ENCODE measurements at regions not wholly inside any gene's neighbourhood (a gene's known extent, or its start where the extent isn't known, plus 50 kb on each side); places are given as distances from the start of the nearest gene placed in this dataset.
"Not testable (repeated sequence)": the region's sequence is repeated elsewhere in the genome, so short reads cannot be mapped to it uniquely, and the experiment has no call there.

DNA sequence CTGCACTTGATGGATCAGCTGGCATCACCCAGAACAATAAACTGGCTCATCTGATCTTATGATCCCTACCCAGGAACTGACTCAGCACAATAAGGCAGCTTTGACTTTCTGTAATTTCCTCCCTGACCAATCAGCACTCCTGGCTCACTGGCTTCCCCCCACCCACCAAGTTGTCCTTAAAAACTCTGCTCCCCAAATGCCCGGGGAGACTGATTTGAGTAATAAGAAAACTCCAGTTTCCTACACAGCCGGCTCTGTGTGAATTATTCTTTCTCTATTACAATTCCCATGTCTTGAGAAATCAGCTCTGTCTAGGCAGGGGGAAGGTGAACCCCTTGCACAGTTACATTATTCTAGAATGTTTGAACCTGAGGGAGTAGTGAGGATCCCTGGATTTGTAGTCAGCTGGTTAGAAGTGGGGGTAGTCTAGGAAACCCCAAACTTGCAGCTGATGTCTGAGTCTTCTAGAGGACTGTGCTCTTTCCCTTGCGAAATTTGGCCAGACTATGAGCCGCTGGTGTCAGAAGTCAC, 111.7 kb upstream of the NEK6 start:
- Mint-ChIP-seq H3K36me3 (ENCODE audit: low read depth) (no peaks in the 10 kb centered on the region), H3K9me3 (no peaks in the 10 kb centered on the region), H3K4me3 (no peak overlapping the region), H3K27ac (no peak overlapping the region), H3K4me1 (ENCODE audit: low read depth) (peaks cover 5% of the 10 kb centered on the region), H3K27me3 (peaks cover 5% of the 10 kb centered on the region)
- intact Hi-C loops (cut with micrococcal nuclease) = no loop called here
- TF ChIP-seq, protein P1, sequence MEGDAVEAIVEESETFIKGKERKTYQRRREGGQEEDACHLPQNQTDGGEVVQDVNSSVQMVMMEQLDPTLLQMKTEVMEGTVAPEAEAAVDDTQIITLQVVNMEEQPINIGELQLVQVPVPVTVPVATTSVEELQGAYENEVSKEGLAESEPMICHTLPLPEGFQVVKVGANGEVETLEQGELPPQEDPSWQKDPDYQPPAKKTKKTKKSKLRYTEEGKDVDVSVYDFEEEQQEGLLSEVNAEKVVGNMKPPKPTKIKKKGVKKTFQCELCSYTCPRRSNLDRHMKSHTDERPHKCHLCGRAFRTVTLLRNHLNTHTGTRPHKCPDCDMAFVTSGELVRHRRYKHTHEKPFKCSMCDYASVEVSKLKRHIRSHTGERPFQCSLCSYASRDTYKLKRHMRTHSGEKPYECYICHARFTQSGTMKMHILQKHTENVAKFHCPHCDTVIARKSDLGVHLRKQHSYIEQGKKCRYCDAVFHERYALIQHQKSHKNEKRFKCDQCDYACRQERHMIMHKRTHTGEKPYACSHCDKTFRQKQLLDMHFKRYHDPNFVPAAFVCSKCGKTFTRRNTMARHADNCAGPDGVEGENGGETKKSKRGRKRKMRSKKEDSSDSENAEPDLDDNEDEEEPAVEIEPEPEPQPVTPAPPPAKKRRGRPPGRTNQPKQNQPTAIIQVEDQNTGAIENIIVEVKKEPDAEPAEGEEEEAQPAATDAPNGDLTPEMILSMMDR (IDR thresholded peaks at IDR 0.05) = no peak
- ChIA-PET POLR2A (interaction anchor here (0.6 kb wide), 1 partner anchor 235 kb away, joined by 3 read pairs; no protein-coding TSS in a partner anchor), CTCF (interaction anchor here (1.5 to 2.1 kb wide), 2 partner anchors 10 to 19 kb away, joined by 3 to 9 read pairs; no protein-coding TSS in a partner anchor)
- no peak for ATAC-seq
- no peak for DNase-seq

DNA sequence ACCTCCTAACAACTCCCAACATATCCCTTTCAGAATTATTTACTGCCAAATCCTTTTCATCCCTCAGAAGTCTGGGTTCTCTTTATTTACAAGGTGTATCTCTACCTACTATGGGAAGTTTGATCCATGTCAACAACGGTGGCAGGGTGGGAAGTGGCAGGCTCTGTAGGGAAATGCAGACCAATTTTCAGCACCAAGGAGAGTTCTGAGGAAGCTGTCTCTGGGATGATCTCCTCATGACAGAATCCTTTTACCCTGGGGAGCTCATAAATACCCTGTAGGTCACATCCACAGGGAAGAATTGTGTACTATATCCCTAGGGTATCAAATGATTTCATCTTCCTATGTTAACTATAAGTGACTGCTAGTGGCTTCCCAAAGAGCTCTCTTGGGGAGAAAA, 107.8 kb upstream of the NEK6 start:
- intact Hi-C loops (cut with micrococcal nuclease) = no loop called here
- CTCF ChIA-PET = no interaction called here
- H3K4me1 Mint-ChIP-seq (ENCODE audit: low read depth) = peaks cover 5% of the 10 kb centered on the region

DNA sequence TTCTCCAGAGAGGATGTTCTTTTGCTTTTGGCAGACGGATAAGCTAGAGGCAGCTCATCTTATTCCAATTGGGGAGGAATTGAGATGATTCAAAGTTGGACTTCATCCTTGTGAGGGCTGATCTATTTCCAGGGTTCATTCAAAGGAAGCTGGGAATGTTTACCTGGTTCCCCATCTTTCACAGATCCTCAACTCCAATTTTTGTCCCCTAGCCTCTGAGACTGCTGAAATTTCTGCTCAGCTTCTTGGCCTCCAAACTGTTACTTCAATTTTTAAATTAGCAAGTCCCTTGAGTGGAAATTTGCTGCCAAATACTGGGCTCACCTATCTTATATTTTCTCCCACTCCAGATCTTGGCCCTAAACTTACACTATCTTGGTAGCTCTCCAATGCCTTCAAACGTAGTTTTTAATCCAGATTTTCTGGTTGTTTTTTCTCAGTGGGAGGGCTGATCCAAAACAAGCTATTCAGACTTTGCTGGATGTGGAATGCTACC, 93.9 kb upstream of the NEK6 start:
- Mint-ChIP-seq H3K27me3 (peaks cover 26% of the 10 kb centered on the region), H3K36me3 (ENCODE audit: low read depth) (no peaks in the 10 kb centered on the region), H3K27ac (no peak overlapping the region), H3K4me1 (ENCODE audit: low read depth) (no peaks in the 10 kb centered on the region), H3K4me3 (no peak overlapping the region), H3K9me3 (peaks cover 5% of the 10 kb centered on the region)
- ChIA-PET CTCF (interaction anchor here (0.9 to 1.3 kb wide), 4 partner anchors 10 to 129 kb away, joined by 3 to 4 read pairs (median 3); no protein-coding TSS in a partner anchor), POLR2A (no interaction called here)
- intact Hi-C loops (cut with micrococcal nuclease) = no loop called here
- no peak for DNase-seq
- no peak for ATAC-seq
- TF ChIP-seq, protein P1 (IDR thresholded peaks at IDR 0.05) = no peak

More for the DNA sequence above, 107.8 kb upstream of the NEK6 start:
- Mint-ChIP-seq H3K36me3 (ENCODE audit: low read depth) (no peaks in the 10 kb centered on the region), H3K27ac (no peak overlapping the region), H3K4me3 (no peak overlapping the region), H3K9me3 (no peaks in the 10 kb centered on the region), H3K27me3 (peaks cover 15% of the 10 kb centered on the region)
- TF ChIP-seq, protein P1 (IDR thresholded peaks at IDR 0.05) = no peak
- no peak for DNase-seq
- POLR2A ChIA-PET = no interaction called here
- no peak for ATAC-seq

DNA sequence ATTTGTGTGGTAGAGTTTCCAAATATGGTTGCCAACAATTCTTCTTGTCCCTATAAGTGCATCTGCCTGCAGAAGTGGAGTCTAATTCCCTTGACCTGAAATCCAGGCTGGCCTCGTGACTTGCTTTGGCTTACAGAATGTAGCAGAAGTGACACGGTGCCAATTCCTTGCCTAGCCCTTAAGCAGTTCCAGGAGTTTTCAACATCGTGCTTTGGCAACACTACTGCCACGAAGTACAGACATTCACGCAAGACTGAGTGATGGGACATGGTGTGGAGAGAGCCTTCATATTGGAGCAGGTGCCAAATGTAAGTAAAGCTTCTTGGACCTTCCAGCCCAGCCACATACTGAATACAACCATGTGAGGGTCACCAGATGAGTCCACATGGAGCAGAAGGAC, 92.9 kb upstream of the NEK6 start:
- Mint-ChIP-seq H3K27me3 (peaks cover 28% of the 10 kb centered on the region), H3K4me1 (ENCODE audit: low read depth) (no peaks in the 10 kb centered on the region), H3K27ac (no peak overlapping the region), H3K36me3 (ENCODE audit: low read depth) (no peaks in the 10 kb centered on the region), H3K4me3 (no peak overlapping the region), H3K9me3 (peaks cover 5% of the 10 kb centered on the region)
- intact Hi-C loops (cut with micrococcal nuclease) = no loop called here
- TF ChIP-seq, protein P1 (IDR thresholded peaks at IDR 0.05) = no peak
- ATAC-seq = no peak
- DNase-seq = no peak
- ChIA-PET CTCF (no interaction called here), POLR2A (no interaction called here)

DNA sequence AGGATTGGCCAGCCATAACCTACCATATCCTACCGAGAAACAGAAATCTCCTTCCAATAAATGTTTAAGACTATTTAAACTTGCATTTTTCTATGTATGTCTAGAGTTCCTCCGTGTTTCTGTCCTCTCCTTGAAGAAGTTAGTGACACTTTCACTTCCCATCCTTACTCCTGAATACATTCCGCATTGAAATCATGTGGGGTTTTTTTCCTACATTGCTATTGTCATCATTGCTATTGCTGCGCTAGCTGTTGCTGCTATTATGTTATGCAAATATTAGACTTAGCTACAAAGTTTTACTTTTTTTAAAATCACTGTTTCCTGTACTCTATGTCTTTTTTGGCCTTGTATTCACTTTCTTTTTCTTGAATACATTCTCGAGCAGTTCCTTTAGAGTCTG, 83.3 kb upstream of the NEK6 start:
- Mint-ChIP-seq H3K4me1 (ENCODE audit: low read depth) (peaks cover 27% of the 10 kb centered on the region), H3K4me3 (no peak overlapping the region), H3K9me3 (peaks cover 7% of the 10 kb centered on the region), H3K27me3 (peaks cover 6% of the 10 kb centered on the region), H3K36me3 (ENCODE audit: low read depth) (peaks cover 2% of the 10 kb centered on the region), H3K27ac (no peak overlapping the region)
- no peak for ATAC-seq
- POLR2A ChIA-PET = no interaction called here
- TF ChIP-seq, protein P1 (IDR thresholded peaks at IDR 0.05) = no peak
- DNase-seq = no peak
- CTCF ChIA-PET = interaction anchor here (0.9 to 1.1 kb wide), 2 partner anchors 10 to 11 kb away, joined by 3 read pairs; no protein-coding TSS in a partner anchor
- intact Hi-C loops (cut with micrococcal nuclease) = no loop called here

DNA sequence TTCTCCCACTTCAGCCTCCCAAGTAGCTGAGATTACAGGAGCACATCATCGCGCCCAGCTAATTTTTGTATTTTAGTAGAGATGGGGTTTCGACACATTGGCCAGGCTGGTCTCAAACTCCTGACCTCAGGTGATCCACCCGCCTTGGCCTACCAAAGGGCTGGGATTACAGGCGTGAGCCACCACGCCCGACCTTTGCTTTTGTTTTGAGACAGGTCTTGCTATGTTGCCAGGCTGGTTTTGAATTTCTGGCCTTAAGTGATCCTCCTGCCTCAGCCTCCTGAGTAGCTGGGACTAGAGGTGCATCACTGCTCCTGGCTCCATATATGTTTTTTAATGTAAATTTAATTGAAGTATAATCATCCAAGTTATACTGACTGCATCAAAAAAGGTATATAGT, 80.2 kb upstream of the NEK6 start:
- POLR2A ChIA-PET; H3K36me3 Mint-ChIP-seq (ENCODE audit: low read depth); H3K27ac Mint-ChIP-seq; DNase-seq; H3K4me1 Mint-ChIP-seq (ENCODE audit: low read depth); intact Hi-C loops (cut with micrococcal nuclease); H3K4me3 Mint-ChIP-seq; ATAC-seq; CTCF ChIA-PET; H3K9me3 Mint-ChIP-seq: not testable (repeated sequence)
- peaks cover 13% of the 10 kb centered on the region for H3K27me3 Mint-ChIP-seq

Data from activated CD8-positive, alpha-beta T cell treated with anti-CD3 and anti-CD28 coated beads for 36 hours (primary cell).